ENCODE measurements at regions not wholly inside any gene's neighbourhood (a gene's known extent, or its start where the extent isn't known, plus 50 kb on each side); places are given as distances from the start of the nearest gene placed in this dataset.
"Not testable (repeated sequence)": the region's sequence is repeated elsewhere in the genome, so short reads cannot be mapped to it uniquely, and the experiment has no call there.

DNA sequence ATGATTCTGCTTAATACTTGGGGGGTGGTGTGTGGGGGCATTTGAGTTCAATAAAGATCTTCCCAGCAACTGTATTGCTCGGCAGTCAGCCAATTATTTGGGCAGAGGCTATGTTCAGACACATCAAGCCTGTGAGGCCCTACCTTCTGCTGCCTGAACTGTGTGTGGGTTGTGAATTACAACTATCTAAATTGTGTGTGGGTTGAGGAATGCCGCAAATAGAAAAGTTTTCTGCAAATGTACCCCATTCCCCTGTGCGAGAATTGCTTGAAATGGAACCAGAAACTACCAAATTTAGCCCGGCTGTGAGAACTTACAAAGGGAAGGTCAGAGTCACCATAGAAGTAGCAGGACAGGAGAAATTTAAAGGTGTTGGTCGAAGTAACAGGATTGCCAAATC lies 360.0 kb upstream of the PIK3R1 start (continued):
- TF ChIP-seq SP1 (IDR thresholded peaks at IDR 0.05; ENCODE audit: low read depth) (no peak), REST (IDR thresholded peaks at IDR 0.05; ENCODE audit: low read depth) (no peak), CBX3 (IDR thresholded peaks at IDR 0.05; ENCODE audit: low read depth) (no peak), JUND (IDR thresholded peaks at IDR 0.05) (no peak), YY1 (IDR thresholded peaks at IDR 0.05; ENCODE audit: extremely low read depth, insufficient replicate concordance, low read depth, low read length) (no peak), SRF (IDR thresholded peaks at IDR 0.05; ENCODE audit: low read depth) (no peak), ZFX (IDR thresholded peaks at IDR 0.05) (no peak)

DNA sequence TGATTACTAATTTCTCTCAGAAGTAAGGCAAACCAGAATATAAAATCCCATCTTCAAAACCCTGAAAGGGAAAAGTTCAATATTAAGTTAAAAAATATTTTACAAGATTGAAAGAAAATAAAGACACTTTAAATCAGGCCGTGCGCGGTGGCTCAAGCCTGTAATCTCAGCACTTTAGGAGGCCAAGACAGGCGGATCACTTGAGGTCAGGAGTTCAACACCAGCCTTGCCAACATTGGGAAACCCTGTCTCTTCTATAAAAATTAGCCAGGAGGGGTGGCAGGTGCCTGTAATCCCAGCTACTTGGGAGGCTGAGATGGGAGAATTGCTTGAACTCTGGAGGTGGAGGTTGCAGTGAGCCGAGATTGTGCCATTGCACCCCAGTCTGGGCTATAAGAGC lies 364.6 kb upstream of the PIK3R1 start:
- H2AFZ ChIP-seq (ENCODE audit: low read depth, low read length, poor library complexity, severe bottlenecking); H3K4me3 ChIP-seq (replicated peaks in 1 of 2; ENCODE audit: low read depth in 1 of 2, low read length in 2 of 2); H3K79me2 ChIP-seq (ENCODE audit: insufficient read depth, low read length); H3K27ac ChIP-seq (ENCODE audit: low read depth, low read length); DNase-seq (ENCODE audit: low read depth, low spot score); H4K20me1 ChIP-seq (ENCODE audit: insufficient read depth); H3K9ac ChIP-seq (ENCODE audit: low read length); BruUV-seq (replicated peaks); H3K4me2 ChIP-seq (ENCODE audit: low read length); H3K27me3 ChIP-seq (ENCODE audit: insufficient read depth, low read length); RAD21 ChIA-PET (ENCODE audit: low non-redundant PET in 1 of 2, low total read pairs in 2 of 2, uncharacterized antibody in 2 of 2, unreplicated experiment in 2 of 2); H3K9me2 ChIP-seq (ENCODE audit: insufficient read depth); intact Hi-C loops (cut with micrococcal nuclease); H3K36me3 ChIP-seq (ENCODE audit: control insufficient read depth in 1 of 2, insufficient read depth in 2 of 2, low read length in 2 of 2); POLR2A ChIA-PET; ATAC-seq; H3K9me3 ChIP-seq (ENCODE audit: control insufficient read depth in 1 of 2, insufficient read depth in 1 of 2, low read depth in 1 of 2, low read length in 2 of 2); H3K4me1 ChIP-seq (ENCODE audit: control insufficient read depth in 1 of 2, insufficient read depth in 2 of 2, low read length in 2 of 2): not testable (repeated sequence)
- CTCF ChIA-PET: interaction anchor here (1.9 kb wide), 1 partner anchor 8 kb away, joined by 5 read pairs; no protein-coding TSS in a partner anchor
